H1 (cell line): ENCODE measurements at regions not wholly inside any gene's neighbourhood (a gene's known extent, or its start where the extent isn't known, plus 50 kb on each side); places are given as distances from the start of the nearest gene placed in this dataset.

Source experiments
- GABPA ChIP-seq: IDR thresholded peaks from 2 replicates; pipeline ENCODE4 v1.6.1; 2011; ENCODE audit warnings: mild to moderate bottlenecking, low read length, moderate library complexity, borderline replicate concordance; ENCODE audit not compliant: insufficient read depth
- RFX5 ChIP-seq: IDR thresholded peaks from 2 replicates; pipeline ENCODE4 v1.6.1; 2011; ENCODE audit warnings: low read depth, low read length, improper control_type of control experiment, borderline replicate concordance
- SRF ChIP-seq: IDR thresholded peaks from 2 replicates; pipeline ENCODE4 v1.6.1; 2011; ENCODE audit warnings: mild to moderate bottlenecking, low read depth, low read length, moderate library complexity
- TBP ChIP-seq: IDR thresholded peaks from 2 replicates; pipeline ENCODE4 v1.6.1; 2011; ENCODE audit warnings: low read depth, low read length, improper control_type of control experiment

- TF ChIP-seq GABPA (no peak), TBP (no peak), SRF (no peak), RFX5 (no peak)
These were observed 1492.8 kb downstream of the UQCRFS1 start (continued) for GRCh38 chr19:27720155-27720554.
